GM12878 (cell line): ENCODE measurements at regions not wholly inside any gene's neighbourhood (a gene's known extent, or its start where the extent isn't known, plus 50 kb on each side); places are given as distances from the start of the nearest gene placed in this dataset.

ENCODE experiments used
- ATAC-seq: fragments of 200-7000 bp; cut with Tn5 transposase; 3 replicates; pipeline ENCODE4 v1.9.1; 2020; ENCODE audit warnings: mild to moderate bottlenecking, moderate library complexity
- BruUV-seq: library from RNA; stranded (reverse); fragments of 400-500 nt; replicated peaks from 2 replicates; lab custom pipeline; 2021; lab: Mats Ljungman, UMichigan
- CTCF ChIA-PET: fragments of 300-600 bp; sonication (Branson Sonifier 250); formaldehyde crosslinking; extraction: SDS; loops from one replicate; lab custom pipeline; 2021; ENCODE audit warnings: inconsistent platforms; lab: Yijun Ruan, JAX
- POLR2A ChIA-PET: fragments of 350-600 bp; formaldehyde crosslinking; extraction: SDS; loops from one replicate; lab custom pipeline; 2021; ENCODE audit warnings: inconsistent platforms; lab: Charles Lee
- RAD21 ChIA-PET: fragments of 300-600 bp; sonication (Branson Sonifier 250); formaldehyde crosslinking; loops from one replicate; lab custom pipeline; 2023; ENCODE audit warnings: antibody characterized with exemption; ENCODE audit not compliant: unreplicated experiment; lab: Charles Lee
- SMC1A ChIA-PET: fragments of 300-600 bp; sonication (Branson Sonifier 250); formaldehyde crosslinking; loops from one replicate; lab custom pipeline; 2023; ENCODE audit not compliant: unreplicated experiment, uncharacterized antibody; lab: Charles Lee
- DNase-seq: peaks from one replicate; pipeline ENCODE4 v3.0.0-alpha.2; 2011; ENCODE audit warnings: low read depth, low spot score
- FAIRE-seq: peaks from 3 replicates; lab custom pipeline; 2011; peaks lifted over from hg19 to GRCh38; lab: Jason Lieb, UNC
- H2AFZ ChIP-seq: 2 replicates; pipeline ENCODE4 v1.6.0; 2011; ENCODE audit warnings: low read depth, low read length, control low read depth; ENCODE audit not compliant: control insufficient read depth
- H3K27ac ChIP-seq: 2 replicates; pipeline ENCODE4 v1.5.1; 2011; ENCODE audit warnings: control low read depth; ENCODE audit not compliant: control insufficient read depth, insufficient read depth
- H3K27me3 ChIP-seq, 2 experiments: replicated peaks in 1 of 2; 2 replicates each; pipeline versions ENCODE4 v1.6.0 to v1.6.1; 2011; ENCODE audit warnings: low read length in 1 of 2; ENCODE audit not compliant: control insufficient read depth in 2 of 2, insufficient read depth in 2 of 2
- H3K36me3 ChIP-seq, 2 experiments: 2 replicates each; pipeline ENCODE4 v1.5.1; 2011; ENCODE audit warnings: low read length in 1 of 2; ENCODE audit not compliant: control insufficient read depth in 2 of 2, insufficient read depth in 2 of 2
- H3K4me1 ChIP-seq: 2 replicates; pipeline ENCODE4 v1.6.1; 2011; ENCODE audit warnings: mild to moderate bottlenecking, low read length, moderate library complexity, mixed read lengths; ENCODE audit not compliant: control insufficient read depth, insufficient read depth
- H3K4me2 ChIP-seq: 2 replicates; pipeline ENCODE4 v1.6.0; 2011; ENCODE audit warnings: control low read depth; ENCODE audit not compliant: control insufficient read depth, insufficient read depth
- H3K4me3 ChIP-seq: fragments of 200-600 bp; sonication (generic); 2 replicates; pipeline ENCODE4 v1.5.1; 2016
- H3K79me2 ChIP-seq: 2 replicates; pipeline ENCODE4 v1.6.0; 2011; ENCODE audit warnings: low read length; ENCODE audit not compliant: control insufficient read depth, insufficient read depth
- H3K9ac ChIP-seq: 2 replicates; pipeline ENCODE4 v1.8.0; 2011; ENCODE audit warnings: low read length, control low read depth, mixed read lengths; ENCODE audit not compliant: control insufficient read depth, insufficient read depth
- H3K9me3 ChIP-seq: replicated peaks from 3 replicates; pipeline ENCODE4 v1.5.1; 2011; ENCODE audit warnings: mild to moderate bottlenecking, low read length; ENCODE audit not compliant: control insufficient read depth, insufficient read depth
- H4K20me1 ChIP-seq: 2 replicates; pipeline ENCODE4 v1.6.0; 2011; ENCODE audit not compliant: control insufficient read depth, insufficient read depth
- ATF7 ChIP-seq: fragments of 450-650 bp; IDR thresholded peaks from 2 replicates; pipeline ENCODE4 v1.6.1; 2016; ENCODE audit warnings: low read depth, mild to moderate bottlenecking
- CBFB ChIP-seq: IDR thresholded peaks from 2 replicates; pipeline ENCODE4 v1.6.1; 2016; ENCODE audit warnings: antibody characterized with exemption, low read depth
- CHD2 ChIP-seq: IDR thresholded peaks from 2 replicates; pipeline ENCODE4 v1.6.1; 2011; ENCODE audit warnings: low read depth, low read length, improper control_type of control experiment, borderline replicate concordance
- EGR1 ChIP-seq, 2 experiments: IDR thresholded peaks; 1 replicate in 1 of 2; 2 replicates in 1 of 2; pipeline ENCODE4 v1.6.1; 2011 to 2012; ENCODE audit warnings: low read depth in 2 of 2, low read length in 2 of 2, borderline replicate concordance in 1 of 2, mild to moderate bottlenecking in 1 of 2, moderate library complexity in 1 of 2
- HDAC6 ChIP-seq: fragments of 200-600 bp; sonication (generic); IDR thresholded peaks from one replicate; pipeline ENCODE4 v1.8.0; 2017; ENCODE audit warnings: antibody characterized with exemption; ENCODE audit not compliant: unreplicated experiment
- NRF1 ChIP-seq: conservative IDR thresholded peaks from 2 replicates; pipeline ENCODE4 v1.6.1; 2011; ENCODE audit warnings: mild to moderate bottlenecking, low read depth, low read length, improper control_type of control experiment
- RCOR1 ChIP-seq: conservative IDR thresholded peaks from 2 replicates; pipeline ENCODE4 v1.6.1; 2012; ENCODE audit warnings: low read depth, low read length, improper control_type of control experiment
- SREBF2 ChIP-seq: IDR thresholded peaks from 2 replicates; pipeline ENCODE4 v1.6.1; 2012; ENCODE audit warnings: mild to moderate bottlenecking, low read length
- WRNIP1 ChIP-seq: IDR thresholded peaks from 2 replicates; pipeline ENCODE4 v1.6.1; 2011; ENCODE audit warnings: low read depth, low read length, improper control_type of control experiment, borderline replicate concordance
- WGBS: methylation state at CpG from one replicate; pipeline ENCODE4 v1.1.6; 2016; ENCODE audit warnings: low lambda C conversion rate; ENCODE audit not compliant: insufficient replicate concordance, insufficient coverage; ENCODE audit errors: missing lambda C conversion rate; 5-methylcytosine and 5-hydroxymethylcytosine counted together
- in situ Hi-C: fragments of 300-500 bp; cut with MboI; formaldehyde crosslinking; loops from 9 replicates; pipeline ENCODE4 v1.14.3; 2018; ENCODE audit warnings: mixed read lengths
- intact Hi-C: fragments of 100-400 bp; cut with micrococcal nuclease; formaldehyde crosslinking; loops from one replicate; pipeline ENCODE4 v1.14.2; 2022; ENCODE audit not compliant: unreplicated experiment
- TF ChIP-seq, protein P1 (sequence below): IDR thresholded peaks from 2 replicates; pipeline ENCODE4 v1.6.1; 2011; ENCODE audit warnings: borderline replicate concordance, low read depth, mild to moderate bottlenecking, moderate library complexity, low read length; ENCODE audit not compliant: insufficient read depth, poor library complexity, severe bottlenecking
- TF ChIP-seq, protein P2 (sequence below): IDR thresholded peaks from 2 replicates; pipeline ENCODE4 v1.6.1; 2012; ENCODE audit warnings: low read depth, low read length, improper control_type of control experiment
- TF ChIP-seq, protein P3 (sequence below): fragments of 450-650 bp; IDR thresholded peaks from 2 replicates; pipeline ENCODE4 v1.6.1; 2017; ENCODE audit warnings: mild to moderate bottlenecking, low read depth, inconsistent platforms; ENCODE audit not compliant: poor library complexity, severe bottlenecking
- TF ChIP-seq, protein P4 (sequence below): fragments of 450-650 bp; IDR thresholded peaks from 2 replicates; pipeline ENCODE4 v1.6.1; 2018; ENCODE audit warnings: mild to moderate bottlenecking, low read depth, moderate library complexity; ENCODE audit not compliant: partially characterized antibody

DNA sequence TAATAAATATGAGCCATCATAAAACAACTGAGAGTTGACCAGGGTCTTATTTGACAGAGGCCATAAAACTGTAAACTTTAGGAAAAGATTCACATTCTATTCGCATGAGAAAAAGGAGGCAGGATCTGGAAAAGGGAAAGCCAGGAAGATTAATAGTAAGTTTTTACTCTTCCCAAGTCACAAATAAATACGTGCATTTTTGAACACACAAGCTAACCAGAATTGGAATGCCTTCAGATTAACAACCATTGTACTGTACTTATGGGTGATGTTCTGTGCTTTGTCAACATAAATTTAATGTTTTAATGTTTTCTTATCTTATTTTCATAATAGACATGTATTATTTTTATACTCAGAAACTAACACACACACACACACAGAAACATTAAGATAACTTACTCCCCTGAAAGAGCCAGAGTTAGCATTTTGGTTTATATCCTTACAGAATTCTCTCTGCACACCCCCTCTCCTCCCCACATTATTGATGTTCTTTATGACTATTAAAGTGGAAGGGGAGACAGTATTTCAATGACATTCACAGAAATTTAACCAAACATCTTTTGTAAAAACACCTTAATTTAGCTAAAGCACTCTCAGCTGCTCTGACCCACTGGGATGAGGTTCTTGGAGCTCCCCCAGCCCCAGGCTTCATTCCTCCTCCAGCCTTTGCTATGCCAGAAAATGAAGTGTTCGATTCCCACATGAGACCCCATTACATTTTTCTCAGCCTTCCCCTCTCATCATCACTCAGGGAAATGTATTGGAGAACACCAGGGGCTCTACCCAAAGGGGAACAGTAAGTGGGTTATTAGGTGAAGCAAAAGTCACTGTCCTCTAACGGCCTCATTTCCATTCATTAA lies 155.5 kb downstream of the ESM1 start (continued):
- TF ChIP-seq, protein P1, sequence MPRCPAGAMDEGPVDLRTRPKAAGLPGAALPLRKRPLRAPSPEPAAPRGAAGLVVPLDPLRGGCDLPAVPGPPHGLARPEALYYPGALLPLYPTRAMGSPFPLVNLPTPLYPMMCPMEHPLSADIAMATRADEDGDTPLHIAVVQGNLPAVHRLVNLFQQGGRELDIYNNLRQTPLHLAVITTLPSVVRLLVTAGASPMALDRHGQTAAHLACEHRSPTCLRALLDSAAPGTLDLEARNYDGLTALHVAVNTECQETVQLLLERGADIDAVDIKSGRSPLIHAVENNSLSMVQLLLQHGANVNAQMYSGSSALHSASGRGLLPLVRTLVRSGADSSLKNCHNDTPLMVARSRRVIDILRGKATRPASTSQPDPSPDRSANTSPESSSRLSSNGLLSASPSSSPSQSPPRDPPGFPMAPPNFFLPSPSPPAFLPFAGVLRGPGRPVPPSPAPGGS = no peak
- TF ChIP-seq, protein P2, sequence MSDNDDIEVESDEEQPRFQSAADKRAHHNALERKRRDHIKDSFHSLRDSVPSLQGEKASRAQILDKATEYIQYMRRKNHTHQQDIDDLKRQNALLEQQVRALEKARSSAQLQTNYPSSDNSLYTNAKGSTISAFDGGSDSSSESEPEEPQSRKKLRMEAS = no peak

DNA sequence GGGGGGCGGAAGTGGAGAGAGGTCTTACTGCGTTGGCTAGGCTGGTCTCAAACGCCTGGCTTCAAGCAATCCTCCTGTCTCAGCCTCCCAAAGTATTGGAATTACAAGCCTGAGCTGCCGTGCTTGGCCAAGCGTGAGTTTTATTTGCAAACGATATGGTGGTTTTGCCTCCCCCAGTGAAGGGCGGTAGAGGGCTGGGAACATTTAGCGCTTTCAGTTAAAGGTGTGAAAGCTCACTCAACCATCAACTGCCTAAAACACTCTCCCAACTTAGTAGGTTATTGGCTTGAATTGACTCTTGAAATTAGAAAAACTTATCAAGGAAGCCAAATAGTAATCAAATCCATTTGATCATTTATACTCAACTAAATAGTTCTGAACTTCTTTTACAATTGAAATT lies 156.3 kb downstream of the ESM1 start:
- in situ Hi-C loops = no loop called here
- ChIA-PET RAD21 (no interaction called here), SMC1A (interaction anchor here (1.1 kb wide), 1 partner anchor 15 kb away, joined by 4 read pairs; no protein-coding TSS in a partner anchor), CTCF (no interaction called here), POLR2A (no interaction called here)
- Histone ChIP-seq H3K27me3 (no peaks in the 10 kb centered on the region; a peak in 1 of 4 replicates), H3K27ac (no peak overlapping the region), H3K9ac (no peak overlapping the region), H3K4me3 (no peak overlapping the region), H3K9me3 (no peaks in the 10 kb centered on the region; the same call in 2 of the 3 replicates), H2AFZ (no peak overlapping the region), H3K79me2 (no peaks in the 10 kb centered on the region), H4K20me1 (no peaks in the 10 kb centered on the region), H3K36me3 (no peaks in the 10 kb centered on the region), H3K4me1 (no peaks in the 10 kb centered on the region), H3K4me2 (no peak overlapping the region)
- ATAC-seq (no peak), DNase-seq (no peak), FAIRE-seq (no peak)
- no TSS peak for BruUV-seq
- intact Hi-C loops = no loop called here
- WGBS = 24% methylated on average over 8 of the region's 8 CpGs
- TF ChIP-seq CBFB = no peak
- TF ChIP-seq RCOR1 = no peak
- no peak for TF ChIP-seq NRF1
- TF ChIP-seq HDAC6 = no peak
- TF ChIP-seq CHD2 = no peak
- TF ChIP-seq EGR1 (IDR thresholded peaks at IDR 0.05; ENCODE audit: borderline replicate concordance in 1 of 2, low read depth in 2 of 2, low read length in 2 of 2) = no peak
- TF ChIP-seq SREBF2 = no peak
- TF ChIP-seq, protein P3, sequence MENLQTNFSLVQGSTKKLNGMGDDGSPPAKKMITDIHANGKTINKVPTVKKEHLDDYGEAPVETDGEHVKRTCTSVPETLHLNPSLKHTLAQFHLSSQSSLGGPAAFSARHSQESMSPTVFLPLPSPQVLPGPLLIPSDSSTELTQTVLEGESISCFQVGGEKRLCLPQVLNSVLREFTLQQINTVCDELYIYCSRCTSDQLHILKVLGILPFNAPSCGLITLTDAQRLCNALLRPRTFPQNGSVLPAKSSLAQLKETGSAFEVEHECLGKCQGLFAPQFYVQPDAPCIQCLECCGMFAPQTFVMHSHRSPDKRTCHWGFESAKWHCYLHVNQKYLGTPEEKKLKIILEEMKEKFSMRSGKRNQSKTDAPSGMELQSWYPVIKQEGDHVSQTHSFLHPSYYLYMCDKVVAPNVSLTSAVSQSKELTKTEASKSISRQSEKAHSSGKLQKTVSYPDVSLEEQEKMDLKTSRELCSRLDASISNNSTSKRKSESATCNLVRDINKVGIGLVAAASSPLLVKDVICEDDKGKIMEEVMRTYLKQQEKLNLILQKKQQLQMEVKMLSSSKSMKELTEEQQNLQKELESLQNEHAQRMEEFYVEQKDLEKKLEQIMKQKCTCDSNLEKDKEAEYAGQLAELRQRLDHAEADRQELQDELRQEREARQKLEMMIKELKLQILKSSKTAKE = no peak
- no peak for TF ChIP-seq ATF7
- no peak for TF ChIP-seq WRNIP1
- TF ChIP-seq, protein P4, sequence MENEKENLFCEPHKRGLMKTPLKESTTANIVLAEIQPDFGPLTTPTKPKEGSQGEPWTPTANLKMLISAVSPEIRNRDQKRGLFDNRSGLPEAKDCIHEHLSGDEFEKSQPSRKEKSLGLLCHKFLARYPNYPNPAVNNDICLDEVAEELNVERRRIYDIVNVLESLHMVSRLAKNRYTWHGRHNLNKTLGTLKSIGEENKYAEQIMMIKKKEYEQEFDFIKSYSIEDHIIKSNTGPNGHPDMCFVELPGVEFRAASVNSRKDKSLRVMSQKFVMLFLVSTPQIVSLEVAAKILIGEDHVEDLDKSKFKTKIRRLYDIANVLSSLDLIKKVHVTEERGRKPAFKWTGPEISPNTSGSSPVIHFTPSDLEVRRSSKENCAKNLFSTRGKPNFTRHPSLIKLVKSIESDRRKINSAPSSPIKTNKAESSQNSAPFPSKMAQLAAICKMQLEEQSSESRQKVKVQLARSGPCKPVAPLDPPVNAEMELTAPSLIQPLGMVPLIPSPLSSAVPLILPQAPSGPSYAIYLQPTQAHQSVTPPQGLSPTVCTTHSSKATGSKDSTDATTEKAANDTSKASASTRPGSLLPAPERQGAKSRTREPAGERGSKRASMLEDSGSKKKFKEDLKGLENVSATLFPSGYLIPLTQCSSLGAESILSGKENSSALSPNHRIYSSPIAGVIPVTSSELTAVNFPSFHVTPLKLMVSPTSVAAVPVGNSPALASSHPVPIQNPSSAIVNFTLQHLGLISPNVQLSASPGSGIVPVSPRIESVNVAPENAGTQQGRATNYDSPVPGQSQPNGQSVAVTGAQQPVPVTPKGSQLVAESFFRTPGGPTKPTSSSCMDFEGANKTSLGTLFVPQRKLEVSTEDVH = no peak
